Ovary (tissue), 7 donors: ENCODE measurements at regions not wholly inside any gene's neighbourhood (a gene's known extent, or its start where the extent isn't known, plus 50 kb on each side); places are given as distances from the start of the nearest gene placed in this dataset.

Experiments
- DNase-seq, 5 donors: peaks; one replicate each; pipeline ENCODE4 v3.0.0-alpha.2; 2019 to 2020
- H3K27ac ChIP-seq, 2 donors: fragments of 200-600 bp; one replicate each; pipeline versions ENCODE4 v1.5.1 to v1.8.0; 2019 to 2022
- H3K27me3 ChIP-seq: fragments of 200-600 bp; one replicate; pipeline ENCODE4 v1.8.0; 2022
- H3K36me3 ChIP-seq: fragments of 200-600 bp; sonication (generic); one replicate; pipeline ENCODE4 v1.5.1; 2019
- H3K4me1 ChIP-seq: one replicate; pipeline ENCODE4 v1.8.1; 2013; ENCODE audit warnings: mild to moderate bottlenecking, moderate library complexity; ENCODE audit not compliant: insufficient read depth
- H3K4me3 ChIP-seq: fragments of 200-600 bp; sonication (generic); one replicate; pipeline ENCODE4 v1.5.1; 2017
- H3K9me3 ChIP-seq, 2 donors: fragments of 200-600 bp in 1 of 2; sonication (generic) in 1 of 2; one replicate each; pipeline versions ENCODE4 v1.5.1 to v1.8.1; 2013 to 2019; ENCODE audit warnings: mild to moderate bottlenecking in 1 of 2, moderate library complexity in 1 of 2
- CTCF ChIP-seq, 3 donors: fragments of 450-650 bp in 2 of 3; fragments of 200-600 bp in 1 of 3; IDR thresholded peaks; one replicate each; pipeline versions ENCODE4 v1.5.1 to v1.8.0; 2016 to 2022; ENCODE audit warnings: antibody characterized with exemption in 3 of 3, mild to moderate bottlenecking in 1 of 3
- EP300 ChIP-seq: sonication (generic); formaldehyde crosslinking; IDR thresholded peaks from one replicate; pipeline ENCODE4 v1.6.1; 2017; ENCODE audit warnings: antibody characterized with exemption
- POLR2A ChIP-seq: fragments of 450-650 bp; IDR thresholded peaks from one replicate; pipeline ENCODE4 v1.6.1; 2017; ENCODE audit warnings: antibody characterized with exemption, mild to moderate bottlenecking, moderate library complexity
- WGBS, 3 donors: extraction: QIAGEN DNeasy Blood & Tissue Kit in 1 of 3; methylation state at CpG; one replicate each; pipeline versions ENCODE4 v1.1.5 to v1.1.7; 2013 to 2017; 5-methylcytosine and 5-hydroxymethylcytosine counted together
- intact Hi-C, 4 donors: fragments of 100-400 bp; cut with DNase I; formaldehyde crosslinking; loops; one replicate each; pipeline versions ENCODE4 v1.11.0 to v1.15.1; 2022 to 2023
- donor health status: DM: no; HTN: no; CAD: no; lungs with moderate emphysema.
- donor health status: DM: no; HTN: no; CAD: no.
- donor health status: Bipolar disorder and iron deficiency.
- donor health status: DM: no; HTN: no; CAD: no.
- donor health status: DM: yes; HTN: yes; CAD: no.

DNA sequence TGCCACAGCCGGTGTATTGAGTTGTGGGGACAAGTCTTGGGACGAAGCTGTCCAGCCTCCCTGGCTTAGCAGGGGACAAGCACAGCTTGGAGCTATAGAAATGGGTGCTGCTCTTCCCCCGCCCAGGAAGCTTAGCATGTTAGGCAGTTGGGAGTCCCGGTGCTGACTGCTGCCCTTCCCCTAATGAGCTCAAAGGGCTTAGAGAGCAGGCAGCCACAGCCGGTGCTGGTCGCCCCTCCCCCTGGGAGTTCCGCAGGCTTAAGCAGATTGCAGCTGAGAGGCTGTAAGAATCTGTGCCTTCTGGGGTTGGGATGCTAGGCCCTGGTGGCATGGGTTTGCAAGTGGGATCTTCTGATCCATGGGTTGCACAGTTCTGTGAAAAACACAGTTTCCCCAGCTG lies 237.3 kb downstream of the DCDC2C start:
- H3K4me3 ChIP-seq = no peak overlapping the region
- no peaks in the 10 kb centered on the region for H3K36me3 ChIP-seq
- no peaks in the 10 kb centered on the region for H3K27me3 ChIP-seq
- TF ChIP-seq CTCF (IDR thresholded peaks at IDR 0.05) (no peak), POLR2A (no peak), EP300 (no peak)
- DNase-seq = no peak
- no peaks in the 10 kb centered on the region for H3K9me3 ChIP-seq
- H3K27ac ChIP-seq = no peak overlapping the region
- intact Hi-C loops = no loop called here
- no peaks in the 10 kb centered on the region for H3K4me1 ChIP-seq
- 46 to 56% (median 54%) methylated on average over 7 of the region's 7 CpGs for WGBS, 3 donors

- no peak for DNase-seq
- Histone ChIP-seq H3K4me1 (no peaks in the 10 kb centered on the region), H3K9me3 (no peaks in the 10 kb centered on the region), H3K27ac (no peak overlapping the region), H3K4me3 (no peak overlapping the region), H3K27me3 (no peaks in the 10 kb centered on the region), H3K36me3 (no peaks in the 10 kb centered on the region)
- intact Hi-C loops = no loop called here
- WGBS, 3 donors = 86 to 88% (median 87%) methylated on average over 19 to 20 of the region's 20 CpGs
- TF ChIP-seq POLR2A = no peak
- no peak for TF ChIP-seq CTCF (IDR thresholded peaks at IDR 0.05)
- TF ChIP-seq EP300 = no peak
Observed at GRCh38 chr2:3942841-3943240, 239.5 kb downstream of the DCDC2C start.

DNA sequence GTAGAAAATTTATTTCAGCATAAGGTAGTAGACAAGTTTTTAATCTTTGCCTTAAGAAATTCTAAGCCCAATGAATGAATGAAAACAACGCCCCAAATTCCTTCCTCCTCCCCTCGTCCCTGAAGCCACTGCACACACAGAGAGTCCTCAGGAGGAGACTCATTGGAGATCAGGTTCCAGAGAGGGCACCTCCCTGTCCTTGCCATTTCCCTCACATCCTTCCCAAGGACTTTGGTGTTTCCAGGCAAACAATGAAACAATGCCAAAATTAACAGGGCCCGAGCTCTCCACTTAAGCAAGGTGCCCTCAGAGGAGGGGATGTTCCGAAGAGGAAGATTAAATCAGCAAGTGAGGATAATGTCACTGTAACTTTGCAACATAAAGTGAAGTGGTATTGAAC lies 240.7 kb downstream of the DCDC2C start:
- no peak for DNase-seq
- Histone ChIP-seq H3K9me3 (no peaks in the 10 kb centered on the region), H3K27me3 (no peaks in the 10 kb centered on the region), H3K27ac (no peak overlapping the region), H3K4me3 (no peak overlapping the region), H3K36me3 (no peaks in the 10 kb centered on the region), H3K4me1 (no peaks in the 10 kb centered on the region)
- no peak for TF ChIP-seq EP300
- TF ChIP-seq POLR2A = no peak
- no peak for TF ChIP-seq CTCF (IDR thresholded peaks at IDR 0.05)
- 49 to 68% (median 59%) methylated on average over 4 of the region's 4 CpGs for WGBS, 3 donors
- intact Hi-C loops = no loop called here

GRCh38 chr2:3944841-3945240 lies 241.5 kb downstream of the DCDC2C start:
- Histone ChIP-seq H3K4me3 (no peak overlapping the region), H3K27me3 (no peaks in the 10 kb centered on the region), H3K9me3 (no peaks in the 10 kb centered on the region), H3K27ac (no peak overlapping the region), H3K36me3 (no peaks in the 10 kb centered on the region), H3K4me1 (no peaks in the 10 kb centered on the region)
- DNase-seq = no peak
- TF ChIP-seq CTCF (IDR thresholded peaks at IDR 0.05) (no peak), POLR2A (no peak), EP300 (no peak)
- WGBS, 3 donors = 79 to 80% (median 79%) methylated on average over 3 of the region's 3 CpGs
- intact Hi-C loops = no loop called here

DNA sequence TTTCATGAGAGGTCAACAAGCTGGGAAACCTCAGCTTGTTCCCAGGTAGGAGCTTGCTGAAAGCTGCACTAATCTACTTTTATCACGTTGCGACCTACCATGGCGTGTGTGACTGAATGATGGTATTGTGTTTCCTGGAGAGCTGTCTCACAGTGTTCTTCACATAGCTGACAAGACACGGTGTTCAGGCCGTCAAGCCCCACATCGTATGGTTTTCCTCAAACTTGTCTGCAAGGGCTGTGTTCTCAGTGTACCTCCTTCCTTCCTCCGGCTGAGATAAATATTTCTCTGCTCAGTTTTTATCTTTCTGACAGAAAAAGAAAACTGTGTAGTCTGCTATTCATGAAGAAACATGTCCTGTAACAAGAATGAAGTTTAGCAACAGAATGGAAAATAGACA lies 244.8 kb downstream of the DCDC2C start:
- WGBS, 3 donors = 28 to 30% (median 29%) methylated on average over 7 of the region's 7 CpGs

More for the DNA sequence above, 244.8 kb downstream of the DCDC2C start:
- Histone ChIP-seq H3K27ac (no peak overlapping the region), H3K4me3 (no peak overlapping the region), H3K36me3 (no peaks in the 10 kb centered on the region), H3K9me3 (no peaks in the 10 kb centered on the region), H3K27me3 (no peaks in the 10 kb centered on the region), H3K4me1 (no peaks in the 10 kb centered on the region)
- intact Hi-C loops = no loop called here
- TF ChIP-seq POLR2A = no peak
- no peak for DNase-seq
